NCI-H446 treated with DMSO at 0.1 percent for 48 hours (cell line): ENCODE measurements at regions not wholly inside any gene's neighbourhood (a gene's known extent, or its start where the extent isn't known, plus 50 kb on each side); places are given as distances from the start of the nearest gene placed in this dataset.

Experiments used
- DNase-seq: peaks from one replicate; lab custom pipeline; 2025; lab: John Stamatoyannopoulos, UW

- DNase-seq = no peak
Measured at GRCh38 chr4:26071688-26072087, 157.7 kb downstream of the SMIM20 start.

- DNase-seq = no peak
Measured at GRCh38 chr4:26073886-26074560, 160.0 kb downstream of the SMIM20 start.

DNA sequence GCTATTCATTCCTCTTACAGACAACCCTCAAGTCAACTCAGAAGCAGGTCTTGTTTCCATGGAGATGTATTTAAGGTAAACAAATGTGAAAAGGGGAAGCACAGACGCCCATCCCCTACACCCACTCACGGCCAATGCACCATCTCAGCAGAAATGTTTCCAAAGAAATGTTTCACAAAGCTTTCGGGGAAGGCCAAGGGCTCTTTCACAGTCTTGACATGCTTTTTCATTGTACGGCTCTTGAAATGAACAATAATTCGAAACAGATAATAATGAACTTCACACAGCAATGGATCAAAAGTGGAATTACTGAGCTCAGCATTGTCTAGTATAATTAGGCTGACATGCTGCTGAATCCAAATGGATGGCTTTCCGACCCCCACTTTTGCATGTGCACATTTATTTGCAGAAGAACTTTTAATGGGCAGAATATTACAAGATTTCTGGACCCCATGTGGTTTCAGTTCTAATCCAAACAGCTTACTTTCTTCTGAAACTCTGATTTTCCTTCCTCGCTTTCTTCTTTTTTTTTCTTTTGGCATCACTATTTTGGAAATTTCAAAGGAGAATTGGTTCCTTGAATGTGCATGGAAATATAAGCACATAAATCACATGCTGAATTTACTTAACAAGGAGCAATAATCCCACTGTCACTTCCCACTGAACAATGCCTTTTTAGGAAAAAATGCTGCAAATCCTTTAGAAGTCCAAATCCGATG lies 160.9 kb downstream of the SMIM20 start:
- no peak for DNase-seq

- no peak for DNase-seq
Measured at GRCh38 chr4:26075583-26075982, 161.6 kb downstream of the SMIM20 start.

GRCh38 chr4:26076000-26076587 lies 162.1 kb downstream of the SMIM20 start:
- DNase-seq = no peak

DNA sequence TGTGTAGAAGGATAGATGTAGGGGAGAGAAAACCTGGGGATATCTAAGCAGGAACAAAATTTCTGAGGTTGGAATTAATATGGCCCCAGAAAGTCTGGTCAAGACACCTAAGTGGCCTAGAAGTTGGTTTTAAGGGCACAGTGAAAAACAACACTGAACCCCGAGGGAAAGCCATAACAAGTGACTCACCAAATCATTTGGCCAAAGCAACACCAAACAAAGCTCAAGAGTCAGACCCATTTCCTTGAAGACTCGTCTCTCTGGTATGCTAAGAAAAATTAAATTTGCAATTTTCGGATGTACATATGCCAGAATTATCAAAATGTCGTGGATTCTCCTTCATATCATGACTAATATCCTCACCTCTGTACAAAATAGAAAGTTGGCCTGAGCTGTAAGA lies 162.9 kb downstream of the SMIM20 start:
- no peak for DNase-seq

DNA sequence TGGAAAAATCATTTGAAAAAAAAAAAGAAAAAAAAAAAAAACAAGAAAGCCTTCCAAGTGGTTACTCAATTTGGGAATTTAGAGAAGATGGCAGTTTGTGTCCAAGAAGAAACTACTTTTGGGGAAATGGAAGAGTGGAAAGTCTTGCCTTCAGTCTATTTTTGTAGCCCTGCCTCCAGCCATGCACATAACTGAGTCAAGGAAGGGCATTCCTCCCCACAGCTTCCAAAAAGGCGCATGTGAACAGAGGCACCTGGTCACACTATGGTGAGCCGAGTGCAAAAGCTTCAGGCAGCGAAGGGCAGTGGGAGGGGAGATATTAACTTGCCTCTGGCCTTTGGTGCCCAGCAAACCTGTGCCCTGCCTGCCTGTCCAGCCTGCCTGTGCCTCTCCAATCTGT lies 163.7 kb downstream of the SMIM20 start:
- DNase-seq = no peak

DNA sequence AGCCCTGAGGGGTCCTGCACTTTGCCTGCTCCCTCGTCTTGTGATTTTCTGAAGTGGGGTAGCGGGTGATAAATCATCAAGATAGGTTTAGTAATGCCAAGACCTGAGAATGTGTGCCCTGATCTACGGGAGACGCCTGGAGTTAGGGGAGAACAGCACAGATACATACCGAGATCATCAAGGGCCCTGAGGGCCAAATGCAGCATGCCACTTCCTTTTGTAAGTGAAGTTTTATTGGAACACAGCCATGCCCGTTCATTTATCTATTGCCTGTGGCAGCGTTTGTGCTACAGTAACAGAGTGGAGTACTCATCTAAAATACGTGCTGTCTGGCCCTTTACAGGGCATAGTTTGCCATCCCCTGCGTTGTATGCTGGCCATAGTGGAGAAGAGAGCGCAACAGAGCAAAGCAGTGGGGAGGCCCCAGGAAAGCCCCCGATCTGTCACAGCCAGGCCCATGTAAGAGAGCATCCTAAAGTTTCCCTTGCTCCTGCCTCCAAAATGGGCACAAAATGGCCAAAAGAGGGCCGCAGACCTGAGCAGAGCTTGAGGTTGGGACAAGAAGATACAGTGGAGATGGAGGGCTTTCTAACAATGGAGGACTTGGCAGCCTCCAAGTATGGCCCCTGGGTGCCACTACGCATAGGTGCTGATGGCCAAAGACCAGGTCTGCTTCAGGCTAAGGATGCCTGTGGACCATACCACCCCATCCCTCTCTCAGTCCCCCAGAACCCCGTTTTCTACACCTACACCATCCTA lies 167.0 kb downstream of the SMIM20 start:
- no peak for DNase-seq

DNA sequence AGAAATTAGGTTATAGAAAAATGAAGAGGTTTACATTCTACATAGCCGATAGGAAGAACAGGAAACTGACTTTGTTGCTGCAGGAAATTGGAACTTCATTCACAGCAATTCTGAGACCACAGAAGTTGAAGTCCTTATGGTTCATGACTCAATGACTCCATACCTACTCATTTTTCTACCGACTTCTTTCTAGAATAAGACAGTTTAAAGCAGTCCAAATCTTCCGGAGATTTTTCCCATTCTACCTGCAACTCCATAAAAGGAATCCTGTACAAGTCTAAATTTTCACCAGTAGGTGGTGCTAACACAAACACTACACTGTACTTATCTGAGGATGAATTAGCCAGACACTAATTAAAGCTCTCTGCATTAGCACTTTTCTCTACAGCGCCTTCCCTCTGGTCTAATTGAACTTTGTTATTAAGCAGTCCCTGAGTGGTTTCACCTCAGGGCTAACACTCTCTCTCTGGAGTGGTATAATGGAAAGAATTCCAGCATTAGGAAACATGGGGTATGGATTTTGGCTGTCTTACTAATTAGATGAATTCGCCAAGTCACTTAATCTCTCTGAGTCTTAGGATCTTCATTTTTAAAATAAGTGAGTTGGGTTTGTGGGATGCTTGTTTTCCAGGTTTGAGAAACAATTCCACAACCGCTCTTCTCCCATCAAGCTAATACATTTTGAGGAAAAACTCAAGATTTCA lies 167.9 kb downstream of the SMIM20 start:
- DNase-seq = peak; percentile 33

- no peak for DNase-seq
Measured at GRCh38 chr4:26082565-26082964, 168.5 kb downstream of the SMIM20 start.

DNA sequence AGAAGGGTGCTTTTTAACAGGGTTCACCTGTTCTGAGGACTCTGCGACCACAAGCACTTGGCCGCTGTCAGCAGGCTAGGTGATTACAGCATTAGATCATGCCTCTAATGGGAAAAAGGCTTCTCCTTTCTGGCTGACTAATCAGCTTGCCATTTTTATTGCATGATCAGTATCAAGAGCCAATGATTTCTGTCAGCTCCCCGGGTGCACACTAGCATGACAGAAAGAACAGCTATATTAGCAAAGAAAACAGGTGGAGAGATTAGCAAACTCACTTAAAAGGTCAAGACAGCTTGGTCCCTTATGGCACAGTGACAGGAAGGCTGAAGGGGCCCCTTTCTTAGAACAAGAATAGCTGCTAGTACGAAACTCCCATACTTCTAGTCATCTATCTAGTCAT lies 170.0 kb downstream of the SMIM20 start:
- no peak for DNase-seq

DNA sequence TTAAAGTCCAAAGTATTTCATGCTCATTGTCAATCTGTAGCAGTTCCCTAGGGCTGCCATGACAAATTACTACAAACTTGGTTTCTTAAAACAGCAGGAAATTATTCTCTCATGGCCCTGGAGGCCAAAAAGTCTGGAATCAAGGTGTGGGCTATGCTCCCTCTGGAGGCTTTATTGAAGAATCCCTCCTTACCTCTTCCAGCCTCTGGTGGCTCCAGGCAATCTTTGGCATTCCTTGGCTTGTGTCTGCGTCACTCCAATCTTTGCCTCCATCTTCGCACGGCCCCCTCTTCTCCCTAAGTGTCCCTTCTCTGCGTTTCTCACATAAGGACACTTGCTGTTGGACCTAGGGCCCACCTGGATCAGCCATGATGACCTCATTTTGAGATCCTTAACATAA lies 170.4 kb downstream of the SMIM20 start:
- DNase-seq = no peak

DNA sequence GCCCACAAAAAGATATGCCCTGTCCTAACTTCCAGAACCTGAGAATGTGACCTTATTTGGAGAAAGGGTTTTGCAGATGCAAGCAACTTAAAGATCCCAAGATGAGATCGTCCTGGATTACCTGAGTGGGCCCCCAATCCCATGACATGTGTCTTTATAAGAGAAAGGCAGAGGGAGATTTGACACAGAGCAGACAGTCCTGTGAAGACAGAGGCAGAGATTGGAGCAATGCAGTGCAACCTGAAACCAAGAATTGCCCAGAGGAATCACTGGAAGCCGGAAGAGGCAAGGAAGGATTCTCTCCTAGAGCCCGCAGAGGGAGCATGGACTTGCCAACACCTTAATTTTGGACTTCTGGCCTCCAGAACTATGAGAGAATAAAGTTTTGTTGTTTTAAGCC lies 171.5 kb downstream of the SMIM20 start:
- DNase-seq = no peak

DNA sequence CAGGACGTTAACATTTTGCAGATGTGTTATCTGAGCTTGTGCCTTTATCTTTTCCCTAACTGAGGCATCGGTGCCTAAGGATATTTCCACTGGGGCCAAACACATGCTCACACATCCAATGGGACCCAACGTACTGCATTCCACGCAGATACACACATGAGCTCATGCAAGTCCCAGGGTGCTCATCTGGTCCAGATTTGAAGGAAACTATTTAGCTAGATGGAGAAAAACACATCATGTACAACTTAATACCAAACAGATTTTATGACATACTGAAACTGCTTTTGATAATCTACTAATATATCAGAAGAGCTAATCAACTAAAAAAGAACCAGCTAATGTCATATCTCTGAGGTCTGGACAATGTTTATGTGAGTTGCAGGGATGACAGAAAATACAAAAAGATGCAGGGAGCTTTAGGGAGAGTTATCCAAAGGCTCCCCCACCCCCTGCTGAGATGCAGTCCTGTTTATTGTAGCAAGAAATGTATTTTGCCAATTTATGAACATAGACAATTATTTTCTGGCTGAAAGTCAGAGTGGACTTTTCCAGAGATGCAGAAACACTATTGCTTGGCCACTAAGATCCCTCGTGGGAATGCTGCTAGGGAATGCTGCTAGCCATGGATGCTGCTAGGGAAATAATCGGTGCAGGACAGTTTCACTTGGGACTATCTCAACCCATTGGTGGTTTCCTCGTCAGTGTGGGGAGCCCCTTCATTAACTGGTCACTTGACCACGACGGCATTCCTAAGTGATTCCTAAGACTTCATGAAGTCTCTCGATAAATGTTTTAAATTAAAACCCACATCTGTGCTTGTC lies 172.8 kb downstream of the SMIM20 start:
- DNase-seq = no peak

DNA sequence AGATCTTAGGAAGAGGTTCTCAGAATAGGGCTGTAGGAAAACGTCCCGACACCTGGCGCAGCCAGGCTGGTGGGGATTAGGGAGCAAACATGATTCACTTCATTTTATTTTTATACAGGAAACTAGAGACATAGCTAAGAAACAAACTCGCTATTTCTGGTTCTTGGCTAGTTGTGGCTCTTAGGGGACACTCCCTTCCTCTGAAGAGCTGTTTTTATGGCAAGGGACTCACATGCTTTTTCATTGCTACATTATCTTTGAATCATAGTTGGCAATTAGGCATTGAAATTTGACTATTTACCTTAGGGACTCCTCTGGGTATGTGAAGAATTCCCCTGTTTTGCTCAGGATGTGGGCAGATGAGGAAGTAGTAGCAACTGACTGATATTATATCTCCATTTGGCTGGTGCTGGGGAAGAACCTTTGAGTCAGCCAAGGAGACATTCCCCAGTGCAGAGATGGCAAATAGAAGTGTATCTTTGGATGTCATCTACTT lies 174.5 kb downstream of the SMIM20 start:
- DNase-seq = no peak

DNA sequence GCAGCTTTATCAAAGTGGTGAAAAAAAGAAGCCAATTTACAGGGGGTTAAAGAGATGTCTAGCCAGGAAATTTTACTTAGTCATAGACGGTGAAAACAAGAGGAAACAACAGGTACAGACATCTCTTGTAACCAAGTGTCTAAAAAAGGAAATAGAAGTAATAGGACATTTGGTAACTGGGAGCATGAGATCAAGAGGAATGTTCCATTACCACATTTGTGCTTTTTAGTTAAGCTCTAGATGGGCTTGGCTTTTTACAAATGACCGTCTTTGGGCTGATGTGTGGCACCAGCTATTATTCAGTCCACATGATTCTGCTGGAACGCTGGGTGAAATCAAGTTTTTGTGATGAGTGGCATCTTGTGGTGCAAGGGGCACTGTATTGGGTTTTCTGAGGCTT lies 179.5 kb downstream of the SMIM20 start:
- DNase-seq = no peak

GRCh38 chr4:26094076-26094475 lies 180.1 kb downstream of the SMIM20 start:
- DNase-seq = no peak

GRCh38 chr4:26094911-26095310 lies 180.9 kb downstream of the SMIM20 start:
- DNase-seq = no peak

- no peak for DNase-seq
Measured at GRCh38 chr4:26099967-26100366, 185.9 kb downstream of the SMIM20 start.

- no peak for DNase-seq
Measured at GRCh38 chr4:26101011-26101410, 187.0 kb downstream of the SMIM20 start.

- DNase-seq = no peak
Measured at GRCh38 chr4:26104056-26104685, 190.2 kb downstream of the SMIM20 start.
